HG03025 (cell line): ENCODE measurements at regions not wholly inside any gene's neighbourhood (a gene's known extent, or its start where the extent isn't known, plus 50 kb on each side); places are given as distances from the start of the nearest gene placed in this dataset.

Experiments used
- ATAC-seq: cut with Tn5 transposase; IDR thresholded peaks from one replicate; pipeline ENCODE4 v1.9.1; 2021; ENCODE audit warnings: mild to moderate bottlenecking, moderate library complexity; ENCODE audit not compliant: unreplicated experiment, low FRiP score

DNA sequence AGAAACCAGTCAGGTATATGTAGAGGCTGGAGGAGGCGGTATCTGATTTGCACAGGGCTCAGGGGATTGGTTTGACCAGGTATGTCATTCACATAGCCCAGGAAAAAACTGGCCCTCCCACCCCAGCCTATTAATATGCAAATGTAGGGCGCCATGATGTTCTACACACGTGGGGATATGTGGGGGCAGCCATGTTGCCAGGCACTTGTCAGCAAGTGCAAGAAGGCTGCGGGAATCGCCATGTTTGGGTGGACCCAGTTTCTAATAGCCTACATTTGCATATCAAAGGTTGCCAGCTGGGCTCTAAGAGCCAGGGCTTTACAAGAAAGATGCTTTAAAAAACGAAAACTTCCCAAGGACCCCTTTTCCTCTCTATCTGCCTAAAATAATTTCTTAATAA, 335.1 kb downstream of the SMARCA1 start:
- no peak for ATAC-seq

DNA sequence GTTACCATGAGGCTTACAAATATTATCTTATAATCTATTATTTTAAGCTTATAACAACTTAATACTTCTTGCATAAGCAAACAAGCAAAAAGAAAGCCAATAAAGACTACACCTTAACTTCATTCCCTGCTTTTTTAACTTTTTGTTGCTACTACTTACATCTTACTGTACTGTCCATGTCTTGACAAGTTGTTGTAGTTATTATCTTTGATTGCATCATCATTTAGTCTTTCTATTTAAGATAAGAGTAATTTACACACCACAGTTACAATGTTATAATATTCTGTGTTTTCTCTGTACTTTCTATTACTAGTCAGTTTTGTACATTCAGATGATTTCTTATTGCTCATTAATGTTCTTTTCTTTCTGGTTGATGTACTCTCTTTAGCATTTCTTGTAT, 346.6 kb downstream of the SMARCA1 start:
- no peak for ATAC-seq

DNA sequence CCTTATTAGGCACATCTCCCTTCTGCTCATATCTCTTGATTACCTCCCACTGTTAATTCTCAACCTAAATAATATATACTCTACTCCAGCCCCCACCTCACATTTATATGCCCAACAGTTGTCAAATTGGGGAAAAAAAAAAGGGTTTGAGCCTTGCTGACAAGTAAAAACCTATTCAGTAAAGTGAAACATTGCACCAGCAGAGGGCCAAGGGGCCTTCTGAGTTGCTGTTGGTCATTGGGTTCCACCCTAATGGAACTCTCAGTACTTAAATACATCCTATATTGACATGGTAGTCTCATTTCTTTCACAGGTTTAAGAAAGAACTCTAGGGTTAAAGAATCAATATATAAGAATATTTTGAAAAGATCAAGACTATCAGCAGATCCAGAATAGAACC, 362.2 kb downstream of the SMARCA1 start:
- ATAC-seq = no peak

DNA sequence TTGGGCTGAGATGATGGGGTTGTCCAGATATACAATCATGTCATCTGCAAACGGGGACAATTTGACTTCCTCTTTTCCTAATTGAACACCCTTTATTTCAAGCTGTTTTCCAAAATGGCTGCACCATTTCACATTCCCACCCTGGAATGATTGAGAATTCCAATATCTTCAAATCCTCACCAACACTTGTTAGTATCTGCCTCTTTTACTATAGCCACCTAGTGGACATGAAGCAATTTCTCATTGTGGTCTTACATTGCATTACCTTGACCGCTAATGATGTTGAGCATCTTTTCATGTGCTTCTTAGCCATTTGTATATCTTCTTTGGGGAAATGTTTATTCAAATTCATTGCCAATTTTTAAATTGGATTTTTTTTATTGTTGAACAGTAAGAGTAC, 364.8 kb downstream of the SMARCA1 start:
- ATAC-seq = no peak

DNA sequence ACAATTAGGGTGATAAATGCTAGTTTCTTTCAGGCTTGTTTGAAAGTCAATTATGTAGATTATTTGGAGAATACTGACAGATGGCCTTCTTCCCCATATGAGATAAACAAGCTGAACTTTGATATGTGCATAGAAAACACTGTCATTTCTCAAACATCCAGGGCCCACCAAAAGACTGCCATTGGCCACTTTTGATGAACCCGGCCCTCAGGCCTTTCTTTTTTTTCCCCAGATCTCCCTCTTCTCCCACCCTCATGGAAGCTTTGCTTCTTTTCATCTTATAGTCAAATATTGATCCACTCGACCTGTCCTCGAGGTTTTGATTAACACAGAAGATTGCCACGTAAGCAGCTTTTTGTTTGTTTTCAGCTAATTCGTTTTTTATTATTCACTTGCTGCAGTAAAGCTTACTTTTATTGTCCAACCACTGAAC, 377.4 kb downstream of the SMARCA1 start:
- no peak for ATAC-seq

DNA sequence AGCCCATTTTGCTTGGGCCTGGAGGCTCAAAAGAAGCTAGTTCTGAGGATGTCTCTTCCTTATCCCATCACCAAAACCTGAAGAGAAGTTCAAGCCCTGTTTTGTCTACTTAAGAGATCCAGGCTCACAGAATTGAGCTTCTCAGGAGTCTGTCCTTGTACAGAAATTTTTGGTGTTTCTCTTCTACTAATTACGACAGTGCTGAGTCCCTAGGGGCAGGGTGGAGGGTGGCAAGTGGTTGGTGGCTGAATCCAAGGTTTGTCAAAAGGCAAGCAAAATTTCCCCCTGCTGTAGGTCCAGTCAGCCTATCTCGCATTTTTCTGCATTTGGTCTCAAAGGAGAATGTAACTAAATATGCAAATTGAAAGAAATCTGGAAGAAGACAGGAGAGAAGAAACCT, 377.9 kb downstream of the SMARCA1 start:
- ATAC-seq = no peak

DNA sequence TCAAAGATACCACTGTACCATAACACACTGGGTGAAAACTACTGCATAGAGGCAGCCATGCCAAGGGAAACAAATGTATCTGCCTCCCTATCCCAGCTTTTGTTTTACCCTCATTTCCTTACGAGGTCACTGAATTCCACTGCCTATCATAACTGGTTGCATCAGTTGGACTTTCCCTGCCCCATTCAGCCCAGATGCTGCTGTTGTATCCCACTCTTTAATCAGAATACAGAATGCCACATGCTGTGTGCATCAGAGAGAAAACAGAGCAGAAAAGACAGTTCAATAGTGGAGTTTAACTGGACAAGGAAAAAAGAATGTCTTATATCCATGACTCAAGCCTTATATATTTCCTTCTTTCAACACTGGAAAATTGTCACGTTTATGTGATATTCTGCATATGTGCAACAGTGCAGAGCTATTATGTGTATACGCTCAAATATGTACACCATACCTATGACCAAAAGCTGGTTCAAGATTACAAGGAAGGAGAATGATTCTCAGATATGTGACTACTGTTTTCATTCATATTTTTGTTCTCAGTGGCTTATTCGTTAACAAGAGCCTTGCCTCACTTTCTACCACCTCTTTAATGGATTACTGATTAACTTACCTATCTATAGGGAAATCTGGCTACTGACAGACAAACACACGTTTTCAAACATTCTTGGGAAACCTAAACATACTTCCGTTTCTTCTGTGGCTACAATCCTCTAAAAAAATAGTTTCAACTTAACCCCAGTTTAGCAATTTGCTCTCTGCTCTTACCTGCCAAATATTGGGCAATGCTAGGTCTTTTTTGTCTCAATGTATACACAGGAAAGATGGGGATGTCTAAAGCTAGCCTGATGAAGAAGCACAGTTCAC, 378.9 kb downstream of the SMARCA1 start:
- ATAC-seq = no peak

DNA sequence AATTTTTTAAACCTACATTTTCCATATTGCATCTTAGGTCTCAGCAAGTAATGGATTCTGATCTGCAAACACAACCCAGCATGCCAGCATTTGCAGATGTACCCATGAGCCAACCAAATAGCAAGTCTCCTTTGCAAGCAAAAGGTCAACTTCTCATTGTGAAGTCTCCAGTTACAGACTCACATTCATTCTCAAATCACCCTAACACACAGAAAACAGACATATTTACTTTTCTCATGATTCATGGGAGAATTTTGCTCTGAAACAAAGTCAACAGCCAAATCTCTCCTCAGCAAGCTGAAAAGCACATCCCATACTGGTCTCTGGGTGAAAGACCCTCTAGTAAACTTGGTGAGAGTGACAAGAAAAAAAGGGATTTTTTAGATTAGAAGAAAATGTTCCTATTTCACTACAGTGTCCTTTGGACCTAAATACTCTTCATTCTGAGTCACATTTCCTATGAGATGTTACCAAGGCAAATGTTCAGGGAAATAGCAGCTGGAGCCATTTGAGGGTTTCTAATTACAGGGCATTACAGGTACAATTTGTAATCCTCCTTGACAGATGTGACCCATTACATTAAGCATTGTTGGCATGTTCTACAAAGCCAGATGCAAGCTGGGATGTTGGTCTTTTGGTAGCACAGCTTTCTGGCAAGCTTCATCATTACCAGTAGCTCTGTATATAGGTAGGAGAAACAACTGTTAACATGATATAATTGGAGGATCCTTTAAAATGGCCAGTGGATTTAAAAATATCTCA, 383.3 kb downstream of the SMARCA1 start:
- no peak for ATAC-seq

DNA sequence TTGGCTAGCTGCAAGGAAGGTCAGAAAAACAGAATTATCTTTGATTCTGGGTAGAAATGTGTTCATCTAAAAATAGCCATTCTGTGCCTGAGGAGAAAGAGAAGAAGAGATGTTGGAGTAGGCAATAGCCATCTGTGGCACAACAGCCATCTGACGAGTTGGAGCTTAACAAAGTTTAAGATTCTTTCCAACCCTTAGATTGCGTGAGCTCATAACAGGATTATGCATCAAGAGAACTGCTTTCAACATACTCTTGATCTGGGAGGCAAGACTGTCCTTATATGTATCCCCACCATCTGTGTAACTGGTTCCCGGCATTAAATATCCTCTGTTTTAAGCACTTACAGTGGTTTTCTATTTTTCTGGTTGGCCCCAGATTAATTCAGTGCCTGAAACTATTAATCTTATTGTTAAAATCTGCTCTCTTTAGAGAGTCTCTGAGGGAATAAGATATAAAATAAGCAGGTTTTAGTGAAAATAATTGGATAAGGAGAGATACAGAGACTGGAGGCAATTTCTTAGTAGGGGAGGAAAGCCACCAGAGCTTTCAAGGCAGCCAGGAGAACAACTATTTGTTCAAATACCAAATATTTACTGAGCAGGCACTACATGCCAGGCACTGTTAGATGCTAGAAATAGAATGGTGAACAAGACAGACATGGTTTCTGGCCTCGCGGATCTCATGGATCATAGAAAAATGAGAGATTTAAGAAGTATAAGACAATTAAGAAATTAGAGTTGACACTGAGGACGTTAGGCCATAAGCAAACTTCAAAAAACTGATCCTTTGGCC, 398.0 kb downstream of the SMARCA1 start:
- ATAC-seq = no peak

DNA sequence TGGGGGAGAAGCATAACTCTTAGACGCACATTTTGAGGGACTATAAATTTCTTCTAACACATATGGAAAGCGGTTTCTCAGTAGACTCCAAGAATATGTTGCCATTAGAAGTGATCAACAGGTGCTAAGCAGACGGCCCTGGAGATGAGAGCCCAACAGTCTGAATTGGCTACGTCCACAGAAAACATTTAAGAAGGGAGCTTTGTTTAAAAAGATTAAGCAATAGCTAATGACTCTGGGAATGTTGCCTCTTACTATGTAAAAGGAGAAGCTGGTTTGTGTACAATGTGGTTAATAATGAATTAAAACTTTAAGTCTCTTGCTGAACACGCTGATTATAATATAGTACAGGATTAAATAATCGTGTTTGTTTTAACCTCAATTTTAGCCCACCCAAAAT, 399.5 kb downstream of the SMARCA1 start:
- ATAC-seq = no peak

DNA sequence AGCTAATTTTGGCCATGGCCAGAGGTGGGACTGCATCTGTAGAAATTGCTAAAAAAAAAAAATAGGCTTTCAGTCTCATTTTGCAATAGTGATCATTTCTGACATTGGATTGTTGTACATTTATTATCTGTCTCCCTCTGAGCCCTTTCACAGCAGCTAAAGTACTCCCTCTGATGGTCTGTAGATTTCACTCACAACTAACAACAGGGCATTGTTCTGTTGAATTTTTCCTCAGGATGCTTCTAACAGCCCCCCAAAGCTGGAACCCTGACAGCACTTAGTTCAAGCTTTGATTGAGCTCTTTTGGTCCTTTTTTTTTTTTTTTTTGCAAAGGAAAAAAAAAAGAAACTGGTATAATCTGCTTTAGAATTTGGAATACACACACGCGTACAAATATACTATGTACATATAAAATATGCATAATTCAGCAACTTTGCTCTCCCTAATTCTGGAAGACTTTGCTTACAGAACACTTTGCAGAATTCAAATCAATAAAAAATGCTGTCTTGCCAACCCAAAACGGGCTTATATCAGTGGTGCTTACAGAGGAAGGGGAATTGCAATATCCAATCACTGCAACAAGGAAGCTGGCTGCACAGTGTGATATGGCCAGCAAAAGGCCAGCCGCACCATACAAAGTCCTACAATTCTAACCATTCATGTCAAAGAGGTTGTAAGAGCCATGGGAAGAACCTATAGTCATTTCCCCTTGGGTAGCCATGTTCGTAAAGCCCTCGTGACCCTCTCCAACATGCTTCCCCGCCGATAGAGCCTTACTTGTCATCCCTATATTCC, 406.4 kb downstream of the SMARCA1 start:
- no peak for ATAC-seq

DNA sequence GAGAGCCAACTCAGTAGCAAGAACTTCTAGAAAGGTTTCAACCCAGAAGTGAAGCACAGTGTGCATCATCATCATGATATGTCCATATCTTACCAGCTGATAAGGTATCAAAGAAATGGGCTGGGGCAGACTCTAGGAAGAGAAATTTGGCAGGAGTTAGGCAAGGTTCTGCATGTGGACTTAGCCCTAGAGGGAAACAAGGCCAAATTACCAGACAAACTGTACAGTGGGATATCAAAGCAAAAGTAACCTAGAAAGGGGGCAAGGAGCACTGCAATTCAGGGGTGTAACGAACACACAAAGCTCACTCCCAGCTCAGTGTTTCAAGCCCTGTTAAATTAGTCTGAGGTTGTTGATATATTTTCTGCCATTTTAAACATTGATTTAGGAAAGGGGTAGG, 407.4 kb downstream of the SMARCA1 start:
- no peak for ATAC-seq

DNA sequence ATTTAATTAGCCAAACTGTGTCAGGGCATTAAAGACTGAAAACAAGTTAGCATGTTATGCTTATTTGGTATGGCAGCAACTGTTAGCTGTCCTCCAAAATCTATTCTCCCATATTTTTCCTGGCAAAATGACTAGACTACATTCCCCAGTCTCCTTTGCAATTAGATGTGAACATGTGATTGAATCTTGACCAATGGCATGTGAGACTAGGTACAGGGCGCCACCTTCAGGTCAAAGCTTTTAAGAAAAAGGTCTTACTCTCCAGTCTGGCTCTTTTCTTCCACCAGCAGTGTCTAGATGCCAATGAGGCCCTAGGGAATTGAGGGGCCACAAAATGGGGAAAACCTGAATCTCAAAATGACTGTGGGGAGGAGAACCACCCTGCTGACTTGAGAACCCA, 408.2 kb downstream of the SMARCA1 start:
- ATAC-seq = peak; percentile 61

DNA sequence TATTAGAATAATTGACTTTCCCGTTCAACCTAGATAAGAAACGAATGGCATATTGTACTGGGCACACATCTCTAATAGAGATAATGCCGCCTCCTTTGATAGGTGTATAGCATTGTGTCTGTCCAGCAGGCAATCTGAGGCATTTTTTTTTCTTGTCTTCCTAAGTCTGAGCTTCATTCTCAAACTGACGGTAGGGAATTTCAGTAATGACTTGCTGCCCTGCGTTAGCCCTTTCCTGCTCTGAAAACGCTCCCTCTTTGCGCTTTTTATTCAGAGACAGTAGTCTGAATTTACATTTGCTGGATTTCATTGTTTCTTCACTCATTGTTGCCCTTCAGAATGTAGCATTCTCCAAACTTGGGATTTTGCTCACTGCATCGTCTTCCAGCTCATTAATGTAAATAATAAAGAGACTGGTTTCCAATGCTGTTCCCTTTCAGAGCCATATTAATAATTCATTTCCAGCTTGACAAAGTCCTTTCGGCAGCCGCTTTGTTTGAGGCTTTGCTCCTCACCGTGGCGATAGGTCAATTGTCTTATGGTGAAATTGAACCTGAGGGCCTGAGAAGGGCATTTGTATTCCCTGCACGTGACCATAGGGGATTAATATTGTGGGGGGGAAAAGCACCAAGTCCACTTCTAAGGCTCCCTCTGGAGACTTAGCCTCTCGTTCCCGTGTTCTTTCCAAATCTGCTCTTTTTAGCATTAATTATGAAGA, 412.1 kb downstream of the SMARCA1 start:
- ATAC-seq = no peak

DNA sequence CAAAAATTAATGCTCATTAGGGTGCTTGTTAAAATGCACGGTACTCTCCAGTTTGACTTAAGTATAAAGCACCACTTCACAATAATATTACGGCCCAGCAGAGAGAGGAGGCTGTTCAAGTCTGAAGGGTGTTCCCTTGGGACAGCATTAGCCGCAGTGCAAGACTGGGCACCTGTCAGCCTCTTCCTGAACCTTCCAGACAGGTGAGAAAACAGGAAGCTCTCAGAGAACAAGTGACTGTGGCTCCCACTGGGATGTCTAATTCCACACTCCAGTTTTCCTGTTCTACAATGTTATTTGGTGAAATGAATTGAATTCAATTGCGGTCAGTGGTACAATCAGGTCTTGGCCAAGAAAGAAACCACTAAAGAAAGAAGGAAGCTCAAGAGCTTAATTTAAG, 414.4 kb downstream of the SMARCA1 start:
- ATAC-seq = no peak

DNA sequence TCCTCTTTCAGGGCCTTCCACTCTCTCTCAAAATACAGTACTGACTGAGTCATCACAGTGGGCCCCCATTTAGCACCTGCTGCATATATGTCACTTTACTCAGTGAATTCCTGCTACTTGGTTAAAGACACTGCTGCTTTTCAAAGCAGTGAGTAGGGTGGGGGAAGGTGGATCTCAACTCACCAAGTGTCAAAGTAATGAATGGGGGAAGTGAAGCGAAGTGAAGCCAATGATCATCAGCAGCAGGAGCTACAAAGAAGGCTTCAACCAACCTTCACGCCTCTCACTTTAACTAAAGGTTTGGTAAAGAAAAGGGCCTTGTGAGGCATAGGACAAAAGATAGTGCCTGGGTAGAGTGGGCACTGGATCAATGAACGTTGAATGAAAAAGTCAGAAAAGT, 424.1 kb downstream of the SMARCA1 start:
- no peak for ATAC-seq

DNA sequence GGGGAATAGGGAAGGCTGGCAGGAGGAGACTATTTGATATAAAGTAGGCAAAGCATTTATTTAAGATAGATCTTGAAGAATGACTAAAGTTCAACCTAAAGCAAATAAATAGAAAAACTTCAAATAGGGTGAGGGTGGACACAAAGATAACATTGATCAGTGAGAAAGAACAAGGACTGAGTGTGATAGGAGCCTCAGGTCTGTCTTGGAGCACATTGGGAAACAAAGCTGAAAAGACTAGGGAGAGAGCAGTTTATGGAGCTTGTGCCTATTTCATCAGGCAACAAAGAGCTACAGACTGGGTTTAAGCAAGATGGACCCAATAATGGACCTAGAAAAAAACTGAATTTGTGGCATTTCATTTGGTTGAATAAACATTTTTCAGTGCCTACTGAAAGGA, 425.6 kb downstream of the SMARCA1 start:
- no peak for ATAC-seq

DNA sequence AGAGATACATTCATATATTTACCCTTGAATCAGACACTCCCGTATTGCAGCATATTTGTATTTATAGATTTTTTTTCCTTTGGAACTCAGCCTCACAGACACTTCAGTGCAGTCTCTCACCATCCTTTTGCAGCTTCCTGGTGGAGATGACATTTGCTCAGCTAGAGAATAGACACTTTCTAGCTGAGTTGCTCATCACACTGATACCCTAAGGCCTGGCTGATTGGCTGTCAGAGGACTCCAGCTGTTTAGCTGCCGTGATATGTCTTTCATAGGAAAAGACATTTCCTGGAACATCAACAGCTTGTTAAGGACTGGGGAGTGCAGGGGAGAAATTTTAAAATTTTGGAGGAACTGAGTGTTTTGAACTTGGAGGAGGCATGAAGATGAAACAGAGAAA, 429.6 kb downstream of the SMARCA1 start:
- no peak for ATAC-seq

DNA sequence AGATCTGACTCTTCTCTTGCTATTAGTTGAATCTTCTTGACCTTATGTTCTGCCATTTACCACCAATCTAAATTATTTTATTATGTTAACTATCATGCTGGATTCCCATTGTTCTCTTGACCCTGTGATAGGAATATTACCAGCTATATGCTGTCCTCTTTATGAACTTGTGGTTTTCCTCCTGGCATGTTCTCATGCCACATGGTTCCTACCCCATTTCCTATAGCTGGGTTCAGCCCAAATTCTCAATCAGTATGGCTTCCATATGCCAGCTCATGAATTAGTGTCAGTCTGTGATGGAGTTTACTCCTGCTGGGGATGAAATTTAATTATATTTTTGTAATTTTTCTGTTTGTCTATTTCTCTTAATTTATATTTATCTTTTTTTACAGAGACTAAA, 430.5 kb downstream of the SMARCA1 start:
- ATAC-seq = no peak

DNA sequence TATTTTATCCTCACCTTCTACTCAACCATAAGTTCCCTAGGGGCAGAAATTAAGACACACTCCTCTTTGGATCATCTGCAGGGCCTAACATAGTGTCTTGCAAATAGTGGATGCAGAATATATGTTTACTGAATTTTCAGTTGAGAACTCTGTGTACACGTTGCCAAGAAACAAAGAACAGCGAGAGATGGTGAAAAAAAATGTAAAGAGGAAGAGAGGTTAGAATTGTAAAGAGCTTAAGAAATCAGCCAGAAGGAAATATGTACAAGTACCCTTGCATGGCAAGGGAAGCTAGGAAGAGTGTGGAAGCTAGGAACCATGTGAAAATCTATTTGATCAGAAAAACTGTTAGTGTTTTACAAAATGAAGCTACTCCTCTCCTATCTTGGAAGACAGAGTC, 431.0 kb downstream of the SMARCA1 start:
- no peak for ATAC-seq
